Psoas muscle (tissue), 7 donors: ENCODE measurements at regions not wholly inside any gene's neighbourhood (a gene's known extent, or its start where the extent isn't known, plus 50 kb on each side); places are given as distances from the start of the nearest gene placed in this dataset.

Source experiments
- ATAC-seq, 4 donors: fragments of 200-7000 bp; cut with Tn5 transposase; one replicate each; pipeline ENCODE4 v1.9.1; 2020; ENCODE audit warnings: moderate library complexity in 3 of 4, mild to moderate bottlenecking in 2 of 4
- DNase-seq, 2 donors: peaks; one replicate each; pipeline ENCODE4 v3.0.0-alpha.2; 2020
- H3K27ac ChIP-seq: fragments of 200-600 bp; one replicate; pipeline ENCODE4 v1.8.0; 2022
- H3K27me3 ChIP-seq, 3 donors: fragments of 200-600 bp in 1 of 3; one replicate each; pipeline versions ENCODE4 v1.6.1 to v1.8.0; 2013 to 2022; ENCODE audit warnings: low read length in 2 of 3, mild to moderate bottlenecking in 2 of 3, moderate library complexity in 1 of 3; ENCODE audit not compliant: insufficient read depth in 3 of 3
- H3K36me3 ChIP-seq, 2 donors: fragments of 200-600 bp in 1 of 2; one replicate each; pipeline versions ENCODE4 v1.6.1 to v1.8.0; 2013 to 2022; ENCODE audit warnings: low read depth in 1 of 2, mild to moderate bottlenecking in 1 of 2, moderate library complexity in 1 of 2; ENCODE audit not compliant: insufficient read depth in 1 of 2
- H3K4me1 ChIP-seq: fragments of 200-600 bp; one replicate; pipeline ENCODE4 v1.8.0; 2022
- H3K4me3 ChIP-seq: fragments of 200-600 bp; one replicate; pipeline ENCODE4 v1.8.0; 2022; ENCODE audit warnings: mild to moderate bottlenecking
- H3K9me3 ChIP-seq: fragments of 200-600 bp; one replicate; pipeline ENCODE4 v1.8.0; 2022
- WGBS, 3 donors: extraction: QIAGEN DNeasy Blood & Tissue Kit; methylation state at CpG; one replicate each; pipeline versions ENCODE4 v1.1.6 to v1.1.7; 2013; 5-methylcytosine and 5-hydroxymethylcytosine counted together
- intact Hi-C, 2 donors: fragments of 100-400 bp; cut with DNase I; formaldehyde crosslinking; loops; one replicate each; pipeline versions ENCODE4 v1.11.0 to v1.14.2; 2022
- TF ChIP-seq, protein P1 (sequence below): fragments of 200-600 bp; IDR thresholded peaks from one replicate; pipeline ENCODE4 v1.8.0; 2022; ENCODE audit warnings: antibody characterized with exemption
- donor health status: healthy with polysubstance abuse.
- donor health status: DM: no; HTN: no; CAD: no; lungs with moderate emphysema.
- donor health status: Bipolar disorder and iron deficiency.
- donor health status: healthy.
- donor health status: DM: yes; HTN: yes; CAD: no.
- donor health status: DM: no; HTN: no; CAD: no.
- donor health status: DM: yes; HTN: yes; CAD: no.

DNA sequence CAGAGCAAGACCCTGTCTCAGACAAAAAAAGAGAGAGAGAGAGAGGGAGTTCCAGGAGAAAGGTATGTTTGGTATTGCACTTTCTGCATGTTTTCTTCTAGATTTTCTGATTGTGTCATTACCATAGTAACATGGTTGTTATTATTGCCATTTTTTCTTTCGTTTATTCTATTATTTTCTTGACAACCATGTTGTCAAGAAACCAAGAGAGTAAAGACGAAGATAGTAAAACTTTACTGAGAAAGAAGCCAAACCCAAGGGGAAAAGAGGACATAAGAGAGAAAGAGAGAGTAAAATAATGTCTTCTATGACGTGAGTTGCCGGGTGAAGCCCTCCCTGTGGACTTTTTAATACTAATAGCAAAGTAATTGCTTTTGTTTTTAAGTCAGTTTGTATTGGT is 1186.0 kb upstream of the SEL1L start:
- DNase-seq, result no peak
- H3K27me3 ChIP-seq, result no peaks in the 10 kb centered on the region
- H3K27ac ChIP-seq, result no peak overlapping the region
- intact Hi-C loops, result no loop called here
- H3K36me3 ChIP-seq, result no peaks in the 10 kb centered on the region
- TF ChIP-seq, protein P1, sequence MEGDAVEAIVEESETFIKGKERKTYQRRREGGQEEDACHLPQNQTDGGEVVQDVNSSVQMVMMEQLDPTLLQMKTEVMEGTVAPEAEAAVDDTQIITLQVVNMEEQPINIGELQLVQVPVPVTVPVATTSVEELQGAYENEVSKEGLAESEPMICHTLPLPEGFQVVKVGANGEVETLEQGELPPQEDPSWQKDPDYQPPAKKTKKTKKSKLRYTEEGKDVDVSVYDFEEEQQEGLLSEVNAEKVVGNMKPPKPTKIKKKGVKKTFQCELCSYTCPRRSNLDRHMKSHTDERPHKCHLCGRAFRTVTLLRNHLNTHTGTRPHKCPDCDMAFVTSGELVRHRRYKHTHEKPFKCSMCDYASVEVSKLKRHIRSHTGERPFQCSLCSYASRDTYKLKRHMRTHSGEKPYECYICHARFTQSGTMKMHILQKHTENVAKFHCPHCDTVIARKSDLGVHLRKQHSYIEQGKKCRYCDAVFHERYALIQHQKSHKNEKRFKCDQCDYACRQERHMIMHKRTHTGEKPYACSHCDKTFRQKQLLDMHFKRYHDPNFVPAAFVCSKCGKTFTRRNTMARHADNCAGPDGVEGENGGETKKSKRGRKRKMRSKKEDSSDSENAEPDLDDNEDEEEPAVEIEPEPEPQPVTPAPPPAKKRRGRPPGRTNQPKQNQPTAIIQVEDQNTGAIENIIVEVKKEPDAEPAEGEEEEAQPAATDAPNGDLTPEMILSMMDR, result no peak
- ATAC-seq, result no peak
- H3K4me3 ChIP-seq, result no peak overlapping the region
- 38 to 58% (median 41%) methylated on average over 4 of the region's 4 CpGs for WGBS, 3 donors
- H3K9me3 ChIP-seq, result no peaks in the 10 kb centered on the region
- no peaks in the 10 kb centered on the region for H3K4me1 ChIP-seq

DNA sequence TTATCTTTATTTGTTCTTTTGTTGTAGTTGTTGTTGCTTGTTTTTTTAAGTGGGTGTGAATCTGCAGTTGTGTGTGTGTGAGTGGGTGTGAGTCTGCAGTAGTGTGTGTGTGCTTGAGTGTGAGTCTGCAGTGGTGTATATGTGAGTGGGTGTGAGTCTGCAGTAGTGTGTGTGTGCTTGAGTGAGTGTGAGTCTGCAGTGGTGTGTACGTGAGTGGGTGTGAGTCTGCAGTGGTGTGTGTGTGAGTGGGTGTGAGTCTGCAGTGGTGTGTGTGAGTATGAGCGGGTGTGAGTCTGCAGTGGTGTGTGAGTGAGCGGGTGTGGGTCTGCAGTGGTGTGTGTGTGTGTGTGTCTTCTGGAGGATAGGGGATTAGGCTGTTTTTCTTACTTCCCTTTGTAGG is 1186.8 kb upstream of the SEL1L start:
- no peak for DNase-seq
- 66 to 82% (median 72%) methylated on average over 3 of the region's 3 CpGs for WGBS, 3 donors
- ATAC-seq, result no peak
- Histone ChIP-seq H3K9me3 (no peaks in the 10 kb centered on the region), H3K4me1 (no peaks in the 10 kb centered on the region), H3K36me3 (no peaks in the 10 kb centered on the region), H3K4me3 (no peak overlapping the region), H3K27me3 (no peaks in the 10 kb centered on the region), H3K27ac (no peak overlapping the region)
- TF ChIP-seq, protein P1, result no peak
- intact Hi-C loops, result no loop called here

DNA sequence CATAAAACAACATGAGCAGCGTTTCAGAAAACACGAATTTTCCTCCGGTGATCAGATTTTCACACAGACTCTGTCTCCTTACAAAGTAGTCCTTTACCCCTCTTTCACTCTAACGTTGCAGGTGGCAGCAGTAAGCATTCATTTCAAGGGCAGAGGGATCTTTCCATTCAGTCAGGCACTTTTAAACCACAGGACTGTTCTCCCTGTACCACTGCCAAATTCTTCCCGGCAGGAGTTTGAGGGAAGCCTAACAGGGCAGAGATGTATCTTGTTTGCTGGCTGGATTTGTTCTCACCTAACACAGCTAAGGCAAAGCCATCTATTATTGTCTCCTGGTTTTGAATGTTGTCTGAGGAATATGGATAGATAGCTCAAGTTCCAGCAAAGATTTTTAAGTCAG is 1187.3 kb upstream of the SEL1L start:
- intact Hi-C loops, result no loop called here
- H3K4me3 ChIP-seq, result no peak overlapping the region
- TF ChIP-seq, protein P1, result no peak

DNA sequence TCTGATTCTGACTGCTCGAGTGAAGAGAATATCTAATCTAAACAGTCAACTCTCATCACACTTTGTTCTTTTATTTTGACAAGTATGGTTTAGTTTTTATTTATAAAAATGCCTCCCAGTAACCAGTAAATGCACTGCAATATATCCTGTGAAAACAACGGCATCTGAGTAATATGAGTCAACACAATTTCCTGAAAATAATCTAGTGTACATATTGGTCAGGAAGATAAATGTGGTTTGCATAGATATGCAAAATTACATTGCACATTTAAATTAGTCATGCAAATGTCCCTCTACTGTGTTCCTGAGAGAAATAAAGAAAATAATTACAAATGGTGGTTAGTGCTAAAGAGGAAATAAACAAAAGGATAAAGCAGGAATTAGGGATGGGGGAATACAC is 1190.7 kb upstream of the SEL1L start:
- TF ChIP-seq, protein P1, result no peak
- ATAC-seq (no peak), DNase-seq (no peak)
- Histone ChIP-seq H3K27me3 (no peaks in the 10 kb centered on the region), H3K4me1 (no peaks in the 10 kb centered on the region), H3K36me3 (no peaks in the 10 kb centered on the region), H3K9me3 (no peaks in the 10 kb centered on the region), H3K27ac (no peak overlapping the region), H3K4me3 (no peak overlapping the region)
- WGBS, 3 donors, result 29 to 40% (median 36%) methylated on average over 2 of the region's 2 CpGs
- intact Hi-C loops, result no loop called here

More for the DNA sequence above, 1187.3 kb upstream of the SEL1L start:
- no peak for DNase-seq
- Histone ChIP-seq H3K27ac (no peak overlapping the region), H3K36me3 (no peaks in the 10 kb centered on the region), H3K4me1 (no peaks in the 10 kb centered on the region), H3K27me3 (no peaks in the 10 kb centered on the region), H3K9me3 (no peaks in the 10 kb centered on the region)
- ATAC-seq, result no peak
- WGBS, 3 donors, result 52 to 53% (median 52%) methylated on average over 5 of the region's 5 CpGs

DNA sequence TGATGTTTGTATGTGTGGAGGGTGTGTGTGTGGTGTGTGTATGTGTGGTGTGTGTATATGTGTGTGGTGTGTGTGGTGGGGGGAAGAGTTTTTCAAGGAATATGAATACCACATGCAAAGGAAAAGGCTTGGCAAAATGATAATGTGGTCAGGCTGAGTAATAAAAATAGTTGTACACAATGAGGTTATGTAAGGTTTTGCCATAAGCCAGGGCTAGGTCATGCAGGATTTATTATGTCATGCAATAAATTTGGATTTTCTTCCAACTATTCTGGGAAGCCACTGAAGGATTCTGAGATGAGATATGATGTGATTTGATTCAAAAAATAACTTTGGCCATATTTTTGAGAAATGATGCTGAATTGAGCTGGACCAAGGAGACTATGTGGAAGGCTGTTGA is 1191.6 kb upstream of the SEL1L start:
- no peak for ATAC-seq
- Histone ChIP-seq H3K4me3 (no peak overlapping the region), H3K4me1 (no peaks in the 10 kb centered on the region), H3K36me3 (no peaks in the 10 kb centered on the region), H3K27ac (no peak overlapping the region), H3K9me3 (no peaks in the 10 kb centered on the region), H3K27me3 (no peaks in the 10 kb centered on the region)
- TF ChIP-seq, protein P1, result no peak
- no peak for DNase-seq
- intact Hi-C loops, result no loop called here
